Sigmoid colon (tissue), 4 donors: ENCODE measurements at regions not wholly inside any gene's neighbourhood (a gene's known extent, or its start where the extent isn't known, plus 50 kb on each side); places are given as distances from the start of the nearest gene placed in this dataset.

Source experiments
- EP300 ChIP-seq, 4 donors: sonication (generic); formaldehyde crosslinking; IDR thresholded peaks; one replicate each; pipeline ENCODE4 v1.6.1; 2017; ENCODE audit warnings: antibody characterized with exemption in 4 of 4
- TF ChIP-seq, protein P1 (sequence below), 4 experiments: fragments of 450-650 bp in 3 of 4; fragments of 200-600 bp in 1 of 4; IDR thresholded peaks; one replicate each; pipeline ENCODE4 v1.5.1; 2016 to 2019; ENCODE audit warnings: antibody characterized with exemption in 4 of 4, mild to moderate bottlenecking in 3 of 4, moderate library complexity in 2 of 4

DNA sequence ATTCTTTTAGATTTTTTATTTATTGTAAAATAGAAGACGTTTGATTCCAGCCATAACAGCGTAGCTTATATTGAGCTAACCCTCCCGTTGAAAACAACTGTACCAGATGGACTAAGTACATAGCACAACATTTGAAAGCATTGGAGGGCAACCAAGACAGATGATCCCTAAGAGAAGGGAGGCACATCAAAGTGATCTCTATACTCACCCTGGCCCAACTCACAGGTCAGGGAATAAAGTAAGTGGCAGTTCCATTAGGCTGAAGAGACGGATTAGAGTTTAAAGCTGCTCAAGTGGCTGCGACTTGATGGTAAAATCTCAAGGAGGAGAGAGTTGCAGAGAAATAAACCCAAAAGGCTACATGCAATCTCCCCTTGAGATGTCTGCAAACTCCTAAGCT lies 65.1 kb upstream of the ITM2B start:
- TF ChIP-seq EP300 (IDR thresholded peaks at IDR 0.05): no peak
- TF ChIP-seq, protein P1, sequence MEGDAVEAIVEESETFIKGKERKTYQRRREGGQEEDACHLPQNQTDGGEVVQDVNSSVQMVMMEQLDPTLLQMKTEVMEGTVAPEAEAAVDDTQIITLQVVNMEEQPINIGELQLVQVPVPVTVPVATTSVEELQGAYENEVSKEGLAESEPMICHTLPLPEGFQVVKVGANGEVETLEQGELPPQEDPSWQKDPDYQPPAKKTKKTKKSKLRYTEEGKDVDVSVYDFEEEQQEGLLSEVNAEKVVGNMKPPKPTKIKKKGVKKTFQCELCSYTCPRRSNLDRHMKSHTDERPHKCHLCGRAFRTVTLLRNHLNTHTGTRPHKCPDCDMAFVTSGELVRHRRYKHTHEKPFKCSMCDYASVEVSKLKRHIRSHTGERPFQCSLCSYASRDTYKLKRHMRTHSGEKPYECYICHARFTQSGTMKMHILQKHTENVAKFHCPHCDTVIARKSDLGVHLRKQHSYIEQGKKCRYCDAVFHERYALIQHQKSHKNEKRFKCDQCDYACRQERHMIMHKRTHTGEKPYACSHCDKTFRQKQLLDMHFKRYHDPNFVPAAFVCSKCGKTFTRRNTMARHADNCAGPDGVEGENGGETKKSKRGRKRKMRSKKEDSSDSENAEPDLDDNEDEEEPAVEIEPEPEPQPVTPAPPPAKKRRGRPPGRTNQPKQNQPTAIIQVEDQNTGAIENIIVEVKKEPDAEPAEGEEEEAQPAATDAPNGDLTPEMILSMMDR (IDR thresholded peaks at IDR 0.05): no peak
